HG03064 (cell line): ENCODE measurements at regions not wholly inside any gene's neighbourhood (a gene's known extent, or its start where the extent isn't known, plus 50 kb on each side); places are given as distances from the start of the nearest gene placed in this dataset.

ENCODE experiments used
- ATAC-seq: cut with Tn5 transposase; IDR thresholded peaks from one replicate; pipeline ENCODE4 v1.9.1; 2021; ENCODE audit warnings: low read depth; ENCODE audit not compliant: unreplicated experiment

GRCh38 chr10:3692387-3692999 is 92.5 kb downstream of the KLF6 start:
- no peak for ATAC-seq

GRCh38 chr10:3691482-3691881 is 93.5 kb downstream of the KLF6 start:
- ATAC-seq: no peak

- ATAC-seq: no peak
These were observed 95.0 kb downstream of the KLF6 start for GRCh38 chr10:3689871-3690510.

- no peak for ATAC-seq
These were observed 97.4 kb downstream of the KLF6 start for GRCh38 chr10:3687510-3688081.

GRCh38 chr10:3685384-3685783 is 99.6 kb downstream of the KLF6 start:
- no peak for ATAC-seq

GRCh38 chr10:3684891-3685290 is 100.1 kb downstream of the KLF6 start:
- ATAC-seq: no peak

- ATAC-seq: no peak
These were observed 101.4 kb downstream of the KLF6 start for GRCh38 chr10:3683560-3683959.

GRCh38 chr10:3682745-3683144 is 102.3 kb downstream of the KLF6 start:
- no peak for ATAC-seq

GRCh38 chr10:3681642-3682554 is 103.1 kb downstream of the KLF6 start:
- no peak for ATAC-seq

- no peak for ATAC-seq
These were observed 104.9 kb downstream of the KLF6 start for GRCh38 chr10:3679950-3680629.

- ATAC-seq: no peak
These were observed 106.3 kb downstream of the KLF6 start for GRCh38 chr10:3678629-3679227.

GRCh38 chr10:3676564-3676963 is 108.4 kb downstream of the KLF6 start:
- ATAC-seq: no peak

- ATAC-seq: no peak
These were observed 112.8 kb downstream of the KLF6 start for GRCh38 chr10:3672220-3672619.

GRCh38 chr10:3671386-3671955 is 113.5 kb downstream of the KLF6 start:
- ATAC-seq: no peak

GRCh38 chr10:3668966-3669330 is 116.1 kb downstream of the KLF6 start:
- ATAC-seq: no peak

- ATAC-seq: no peak
These were observed 116.6 kb downstream of the KLF6 start for GRCh38 chr10:3668276-3668965.

GRCh38 chr10:3666525-3667302 is 118.3 kb downstream of the KLF6 start:
- no peak for ATAC-seq

- ATAC-seq: no peak
These were observed 119.6 kb downstream of the KLF6 start for GRCh38 chr10:3665316-3665908.
